ENCODE measurements at regions not wholly inside any gene's neighbourhood (a gene's known extent, or its start where the extent isn't known, plus 50 kb on each side); places are given as distances from the start of the nearest gene placed in this dataset.

DNA sequence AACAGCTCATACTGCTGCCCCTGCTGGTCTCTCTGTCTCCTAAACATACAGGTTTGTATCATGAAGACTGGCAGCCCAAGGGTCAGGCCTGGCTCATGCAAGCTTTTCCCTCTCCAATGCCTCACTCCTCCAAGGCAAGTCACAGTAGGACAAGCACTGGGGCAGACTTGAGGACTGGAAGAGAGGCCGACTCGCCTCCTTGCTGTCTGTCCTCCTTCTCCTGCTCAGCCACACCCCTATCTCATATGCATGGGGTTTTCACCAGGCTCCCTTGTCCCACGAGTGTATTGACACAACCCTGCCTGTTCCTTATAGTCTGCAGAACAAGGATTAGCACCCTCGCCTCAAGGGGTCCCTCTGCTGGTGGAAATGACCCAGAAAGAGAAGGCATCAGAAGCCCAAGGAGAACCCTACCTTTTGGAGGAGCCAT lies 223.7 kb downstream of the SOX11 start:
- DNase-seq (ENCODE audit: low spot score), result no peak

DNA sequence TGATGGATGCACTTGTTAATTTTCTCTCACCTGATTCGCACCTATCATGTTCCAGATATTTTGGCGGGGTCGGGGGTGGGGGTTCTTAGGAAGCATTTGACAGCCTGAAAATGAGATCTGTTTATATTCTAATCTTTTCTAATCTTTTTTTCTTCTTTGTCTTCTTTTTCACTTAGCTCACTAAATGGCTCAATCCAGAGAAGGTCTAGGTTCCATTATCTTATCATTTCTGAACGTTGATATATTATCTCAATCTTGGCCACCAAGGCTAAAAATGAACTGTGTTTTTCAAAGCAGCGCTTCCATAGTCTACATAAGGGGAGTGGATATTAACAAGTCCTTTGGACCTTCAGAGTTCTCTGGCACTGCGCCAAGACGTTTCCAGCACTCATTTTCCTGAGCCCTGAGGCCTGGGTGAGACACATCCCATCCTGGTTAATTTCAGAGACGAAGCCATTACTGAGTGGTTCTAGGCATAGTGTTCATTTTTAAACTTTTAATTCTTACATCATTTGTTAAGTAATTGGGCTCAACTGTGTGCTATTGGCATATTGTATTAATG lies 229.0 kb downstream of the SOX11 start:
- no peak for DNase-seq (ENCODE audit: low spot score)

DNA sequence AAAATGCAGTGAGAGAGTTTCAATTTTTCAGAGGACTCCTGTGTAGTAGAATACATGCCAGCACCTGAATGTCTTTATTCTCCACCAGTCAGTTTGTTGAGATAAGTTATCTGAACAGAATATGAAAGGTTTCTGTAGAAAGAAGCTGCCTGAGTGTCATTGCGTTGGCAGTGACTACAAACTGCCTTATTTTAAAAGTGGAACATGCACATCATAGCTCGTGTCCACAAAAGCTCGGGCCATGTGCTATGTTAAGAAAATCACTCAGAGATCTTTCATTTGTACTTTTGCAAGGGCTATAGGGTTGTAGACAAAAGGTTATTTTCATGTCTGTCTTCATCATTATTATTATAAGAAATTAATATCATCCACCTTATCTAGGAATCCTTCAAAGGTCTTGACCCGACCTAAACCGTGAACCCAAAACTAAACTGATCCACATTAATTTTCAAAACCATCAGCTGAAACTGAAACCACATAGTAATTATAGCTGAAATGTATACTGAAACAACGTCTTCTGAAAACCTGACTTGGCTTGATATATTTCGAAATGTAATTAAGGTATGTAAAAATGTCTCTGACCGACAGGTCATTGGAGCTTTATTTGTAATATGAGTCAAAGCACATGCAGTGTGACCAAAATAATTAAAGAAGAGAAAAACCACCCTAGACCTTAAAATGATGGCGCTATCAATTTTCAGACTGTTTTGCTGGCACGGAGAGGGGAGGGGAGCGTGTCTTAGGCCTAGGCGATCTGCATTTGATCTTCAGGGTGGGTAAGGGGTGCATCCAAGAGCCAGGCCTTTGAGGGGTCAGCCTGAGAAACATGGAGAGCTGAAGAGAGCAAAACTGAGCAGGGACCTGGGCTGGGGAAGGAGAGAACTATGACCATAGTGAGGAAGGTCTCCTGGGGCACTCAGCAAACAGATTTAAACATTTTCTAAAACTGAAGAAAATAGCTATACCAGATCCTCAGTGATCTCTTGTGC lies 232.1 kb downstream of the SOX11 start:
- no peak for DNase-seq (ENCODE audit: low spot score)

DNA sequence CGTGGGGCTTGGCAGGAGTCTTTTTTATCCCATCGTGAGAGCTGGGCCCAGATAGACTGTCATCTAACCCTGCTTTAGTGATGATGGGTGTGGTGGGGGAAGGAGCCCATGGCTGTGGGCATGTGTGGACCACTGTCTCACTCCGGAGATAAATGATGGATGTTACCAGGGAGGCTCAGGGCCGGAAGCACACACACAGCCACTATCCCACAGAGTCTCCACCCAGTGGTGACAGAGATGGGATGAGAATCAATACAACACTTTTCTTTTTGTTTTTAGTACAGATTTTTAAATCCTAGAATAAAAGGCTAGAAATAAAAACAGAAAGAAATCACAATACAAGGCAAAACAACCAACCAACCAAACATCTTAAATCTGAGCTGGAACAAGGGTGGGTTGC lies 233.4 kb downstream of the SOX11 start:
- no peak for DNase-seq (ENCODE audit: low spot score)

DNA sequence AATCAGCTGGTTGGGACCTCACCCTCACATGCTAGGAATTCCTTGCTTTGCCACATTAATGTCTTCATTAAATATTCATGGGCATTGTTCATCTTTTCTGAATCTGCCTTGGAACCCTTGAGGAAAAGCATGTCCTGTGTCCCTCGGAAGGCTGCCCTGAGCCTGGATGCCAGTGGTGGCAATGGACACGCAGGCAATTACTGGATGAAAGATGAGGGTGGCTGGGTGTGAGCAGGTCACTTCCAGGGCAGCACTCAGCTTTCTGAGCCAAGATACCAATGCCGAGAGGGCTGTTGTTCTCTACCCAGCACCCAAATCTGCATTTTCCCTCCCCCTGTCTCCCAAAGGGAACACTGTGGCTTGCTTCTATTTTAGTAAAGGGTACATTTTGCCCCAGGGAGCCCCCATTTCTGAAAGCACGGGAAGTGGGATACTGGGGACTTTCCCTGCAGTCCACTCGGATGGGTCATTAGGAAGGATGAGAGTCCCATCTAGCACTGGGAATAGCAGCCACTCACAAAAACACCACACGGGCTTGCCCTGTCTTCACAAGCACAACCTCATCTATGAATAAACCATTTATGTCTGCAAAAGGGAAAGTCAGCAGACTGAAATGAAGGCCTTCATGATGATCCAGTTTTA lies 234.8 kb downstream of the SOX11 start:
- DNase-seq (ENCODE audit: low spot score), result no peak

DNA sequence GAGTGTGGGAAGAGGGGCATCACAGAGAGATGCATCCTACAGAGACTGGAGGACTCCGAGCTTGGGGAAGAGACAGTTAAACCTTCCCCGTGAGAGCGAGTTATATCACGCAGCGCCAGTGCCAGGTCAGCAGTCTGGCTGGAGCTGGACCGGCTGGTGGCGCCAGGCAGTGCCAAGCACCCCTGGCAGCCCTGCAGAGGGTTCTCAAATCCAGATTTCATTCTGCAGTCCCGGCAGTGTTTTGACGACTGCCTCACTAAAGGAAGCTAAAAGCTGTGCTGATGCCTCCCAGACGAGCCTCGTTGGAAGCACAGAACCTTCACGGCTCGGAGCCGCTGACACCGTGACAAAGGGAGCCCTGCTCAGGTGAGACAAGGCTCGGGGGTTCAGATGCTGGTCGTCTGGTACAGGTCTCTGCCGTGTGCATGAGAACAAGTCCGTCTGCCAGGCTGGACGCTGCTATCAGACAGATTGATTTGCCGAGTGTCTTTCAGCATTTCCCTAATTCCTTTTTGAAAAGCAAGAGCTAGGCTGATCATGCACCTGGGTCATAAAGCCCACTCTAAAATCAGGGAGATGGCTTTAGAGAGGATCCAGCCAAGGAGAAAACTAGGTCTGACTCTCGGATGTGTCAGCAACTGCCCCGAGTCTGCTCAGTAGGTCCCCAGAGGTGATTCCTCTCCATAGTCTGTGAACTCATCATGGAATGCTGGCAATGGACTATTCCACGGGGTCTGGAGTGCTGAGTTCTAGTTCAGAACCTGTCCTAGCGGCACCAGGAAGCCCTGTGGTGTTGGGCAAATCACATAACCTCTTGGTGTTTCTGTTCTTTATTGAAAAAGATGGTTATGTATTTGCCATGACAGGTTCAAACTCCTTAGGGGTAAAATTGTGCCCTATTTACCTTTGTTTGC lies 240.6 kb downstream of the SOX11 start:
- DNase-seq (ENCODE audit: low spot score), result no peak

DNA sequence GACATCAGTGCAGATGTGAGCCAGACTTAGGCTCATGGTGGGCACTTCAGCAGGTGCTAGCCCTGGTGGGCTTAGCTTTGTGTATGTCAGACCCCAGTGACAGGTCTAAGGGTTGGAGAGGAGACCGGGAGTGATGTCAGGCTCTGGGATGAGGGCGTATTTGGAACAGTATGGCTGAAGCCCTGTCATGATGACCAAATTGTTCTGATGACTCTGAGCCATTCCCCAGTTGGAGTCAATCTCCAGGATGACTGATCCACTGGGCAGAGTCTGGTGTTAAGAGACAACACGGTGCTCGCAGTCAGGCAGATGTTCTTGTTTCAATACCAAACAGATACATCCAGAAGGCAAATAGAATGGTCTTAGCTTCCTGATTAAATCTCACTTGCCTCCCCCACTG lies 241.5 kb downstream of the SOX11 start:
- DNase-seq (ENCODE audit: low spot score), result no peak

DNA sequence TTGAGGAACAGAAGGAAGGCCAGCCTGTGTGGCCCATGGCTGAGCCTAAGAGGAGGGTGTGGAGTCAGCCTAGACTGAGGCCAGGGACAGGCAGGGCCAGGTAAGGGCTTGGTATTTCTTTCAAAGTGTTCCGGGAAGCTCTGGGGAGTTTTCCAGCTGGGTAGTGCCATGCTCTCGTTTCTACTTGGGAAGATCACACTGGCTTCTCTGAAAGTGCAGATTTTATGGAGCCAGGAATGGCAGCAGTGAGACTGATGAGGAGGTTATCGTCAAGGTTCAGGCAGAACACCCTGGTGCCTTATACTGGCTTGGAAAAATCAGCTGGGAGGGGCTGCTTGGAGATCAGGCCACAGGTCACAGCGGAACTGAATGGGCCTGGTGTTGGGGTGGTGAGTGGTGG lies 245.1 kb downstream of the SOX11 start:
- DNase-seq (ENCODE audit: low spot score), result no peak

DNA sequence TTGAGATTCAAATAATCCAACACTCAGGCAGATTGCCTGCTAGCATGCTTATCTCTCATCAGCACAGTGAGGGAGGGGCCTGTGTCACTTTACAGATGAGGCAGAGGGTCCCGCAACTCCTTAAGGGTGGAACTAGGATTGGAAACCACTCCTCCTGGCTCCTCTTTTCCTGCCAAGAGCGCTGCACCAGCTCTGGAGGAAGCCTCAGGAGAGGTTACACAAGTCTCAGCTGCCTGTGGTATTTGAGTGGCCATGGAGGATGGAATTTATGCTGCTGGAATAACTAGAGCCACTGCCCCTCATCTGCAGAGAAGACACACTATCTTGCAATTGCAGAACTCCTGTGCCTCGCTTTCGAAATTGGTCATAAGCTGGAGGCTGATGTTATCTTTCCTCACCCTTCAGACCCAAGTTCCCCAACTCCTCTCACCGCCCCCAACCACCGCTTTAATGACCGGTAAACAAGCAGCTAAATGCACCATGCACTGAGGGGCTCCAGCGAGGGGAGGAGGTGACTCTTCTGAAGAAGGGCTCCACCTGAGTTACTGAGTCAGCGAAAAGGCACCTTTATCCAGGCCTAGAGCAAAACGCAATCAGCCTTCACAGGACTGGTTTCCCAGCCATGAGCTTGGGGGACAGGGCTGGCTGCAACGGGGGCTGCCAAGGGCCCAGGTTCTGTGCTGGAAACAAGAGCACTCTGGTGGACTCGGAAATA lies 245.8 kb downstream of the SOX11 start:
- DNase-seq (ENCODE audit: low spot score), result no peak

DNA sequence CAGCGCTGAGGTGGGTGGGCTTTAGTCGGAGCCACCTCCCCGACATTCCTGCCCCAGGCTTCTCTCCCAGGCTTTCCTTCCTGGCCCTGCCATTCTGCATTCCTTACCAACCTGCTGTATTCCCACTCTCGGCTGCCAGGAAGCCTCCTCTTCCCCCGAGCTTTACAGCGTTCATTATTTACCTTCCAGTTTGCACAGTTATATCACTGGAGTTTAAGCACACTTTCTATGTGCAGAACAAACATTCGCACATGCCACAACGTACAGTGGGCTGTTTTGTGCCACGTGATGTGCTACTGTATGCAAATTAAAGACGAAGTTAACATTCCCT lies 246.3 kb downstream of the SOX11 start:
- no peak for DNase-seq (ENCODE audit: low spot score)

DNA sequence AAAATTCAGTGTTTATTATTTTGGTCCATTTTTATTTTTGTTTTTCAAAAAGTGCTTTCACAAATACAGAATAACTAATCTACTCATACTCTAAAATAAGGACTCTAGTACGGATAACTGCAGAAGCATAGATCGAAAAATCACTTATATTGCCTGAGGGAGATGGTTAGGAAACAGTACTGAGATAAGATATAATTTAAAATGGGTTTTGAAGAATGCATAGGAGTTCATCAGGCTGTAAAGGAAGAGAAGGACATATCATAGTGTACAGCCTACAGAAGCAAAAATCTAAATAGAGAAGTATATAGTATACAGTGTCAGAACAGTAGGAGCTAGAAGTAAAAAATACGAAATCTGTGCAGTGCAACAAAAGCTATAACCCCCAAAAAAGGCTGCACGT lies 247.4 kb downstream of the SOX11 start:
- no peak for DNase-seq (ENCODE audit: low spot score)

DNA sequence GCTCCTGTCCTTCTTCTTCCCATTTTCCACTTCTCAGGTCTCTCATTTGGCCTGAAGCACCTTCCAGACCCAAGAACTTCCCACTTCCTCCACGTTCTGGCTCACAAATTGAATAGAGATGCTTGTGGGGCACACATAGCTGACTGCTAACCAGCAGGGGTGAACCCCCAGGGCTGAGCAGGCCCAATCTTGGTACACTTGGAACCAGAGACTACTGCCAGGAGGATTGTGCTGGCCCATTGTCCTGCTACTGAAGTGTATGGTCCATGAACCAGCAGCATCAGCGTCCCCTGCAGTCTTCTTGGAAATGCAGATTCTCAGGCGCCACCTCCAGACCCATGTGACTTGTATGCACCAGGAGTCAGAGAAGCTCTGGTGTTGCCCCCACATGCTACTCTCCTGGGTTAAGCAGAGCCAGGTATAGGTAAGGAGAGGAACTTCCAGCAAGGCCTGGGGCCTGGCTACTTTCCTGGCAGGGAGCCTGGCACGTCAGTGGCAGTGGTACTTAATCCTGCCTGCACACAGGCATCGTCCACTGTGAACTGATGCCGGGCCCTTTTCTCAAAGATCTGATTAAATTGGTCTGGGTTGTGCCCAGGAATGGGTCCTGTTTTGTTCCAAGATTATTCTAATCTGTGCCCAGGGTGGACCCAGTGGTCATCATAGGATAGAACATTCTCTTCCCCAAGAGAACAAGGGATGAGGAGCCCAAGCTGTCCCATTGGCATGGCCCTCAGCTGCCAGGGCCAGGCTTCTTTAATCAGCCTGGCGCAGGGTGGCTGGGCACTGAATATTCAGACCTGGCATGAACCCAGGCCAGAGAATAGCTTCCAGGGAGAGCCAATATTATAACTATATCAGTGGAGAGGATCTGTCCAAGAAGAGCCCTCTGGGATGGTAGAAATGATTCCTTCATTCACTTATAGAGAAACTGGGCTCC lies 248.7 kb downstream of the SOX11 start:
- no peak for DNase-seq (ENCODE audit: low spot score)

DNA sequence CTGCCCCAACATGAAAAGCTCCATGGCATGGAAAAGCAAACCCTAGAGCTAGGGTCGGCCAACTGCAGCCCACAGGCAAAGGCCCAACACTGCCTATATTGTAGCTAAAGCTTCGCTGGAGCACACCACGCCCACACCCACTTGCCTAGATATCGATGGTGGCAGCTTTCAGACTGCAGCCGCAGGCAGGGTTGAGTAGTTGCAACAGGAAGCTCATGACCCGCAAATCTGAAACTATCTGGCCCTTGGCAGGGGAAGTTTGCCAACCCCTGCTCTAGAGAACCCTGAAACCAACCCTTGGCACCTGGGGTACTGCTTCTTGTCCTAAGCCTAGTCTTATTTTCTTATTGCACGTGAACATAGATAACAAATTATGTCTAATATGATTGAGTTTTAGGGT lies 250.0 kb downstream of the SOX11 start:
- DNase-seq (ENCODE audit: low spot score), result no peak

DNA sequence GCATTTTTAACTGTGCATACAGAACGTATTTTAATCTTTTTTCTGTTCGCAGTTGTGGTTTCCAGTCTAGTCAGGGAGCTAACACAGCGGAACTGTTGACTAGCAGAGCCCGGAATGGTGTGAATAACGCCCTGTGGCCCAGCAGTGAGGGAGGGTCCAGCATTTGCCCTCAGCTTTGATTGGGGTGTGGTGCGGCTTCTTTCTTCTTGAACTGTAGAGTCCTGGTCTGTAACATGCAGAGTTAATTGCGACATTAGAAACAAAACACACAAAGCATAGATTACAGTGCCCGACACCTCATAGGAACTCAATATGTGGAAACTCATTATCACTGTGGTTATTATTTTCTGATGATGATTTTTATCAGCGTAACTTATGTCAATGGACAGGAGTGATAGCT lies 253.6 kb downstream of the SOX11 start:
- DNase-seq (ENCODE audit: low spot score), result no peak

DNA sequence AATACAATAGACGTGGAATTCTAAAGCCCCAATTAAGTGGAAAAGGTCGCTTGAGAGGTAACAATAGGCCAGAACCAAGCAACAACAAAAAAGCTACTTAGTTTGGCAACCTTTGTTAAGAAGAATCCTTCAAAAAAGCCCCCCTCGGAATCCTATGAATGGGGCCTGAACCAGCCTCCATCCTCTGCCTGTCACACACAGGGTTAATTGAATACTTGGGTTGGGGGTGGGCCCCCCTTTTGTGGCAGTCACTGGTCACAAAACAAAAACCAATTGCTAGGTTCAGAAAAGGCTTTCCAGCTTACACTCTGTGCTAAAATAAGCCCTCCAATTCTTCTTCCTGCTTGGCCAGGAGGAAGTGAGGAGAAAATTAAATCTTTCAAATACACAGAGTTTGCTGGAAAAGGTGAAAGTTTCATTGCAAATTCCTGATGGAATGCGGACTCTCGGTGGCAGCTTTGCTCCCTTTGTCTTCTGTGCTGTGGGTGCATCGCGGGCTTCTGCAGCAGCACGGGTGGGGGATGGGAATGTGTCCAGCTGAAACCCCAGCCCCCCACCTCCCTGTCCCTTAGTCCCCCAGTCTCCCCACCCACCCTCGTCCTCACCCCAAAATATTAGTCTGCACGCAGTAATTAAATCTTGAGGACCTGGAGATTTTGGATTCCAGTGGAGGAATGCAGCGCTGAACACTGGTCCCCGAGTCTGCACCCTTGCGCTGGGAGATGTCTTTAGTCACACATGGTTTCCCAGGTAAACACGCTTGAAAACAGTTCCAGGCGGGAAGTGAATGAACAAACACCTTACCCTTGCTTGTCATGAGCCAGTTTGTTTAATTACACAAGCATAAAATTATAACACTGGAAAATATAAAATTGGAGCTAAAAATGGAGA lies 254.3 kb downstream of the SOX11 start:
- no peak for DNase-seq (ENCODE audit: low spot score)

DNA sequence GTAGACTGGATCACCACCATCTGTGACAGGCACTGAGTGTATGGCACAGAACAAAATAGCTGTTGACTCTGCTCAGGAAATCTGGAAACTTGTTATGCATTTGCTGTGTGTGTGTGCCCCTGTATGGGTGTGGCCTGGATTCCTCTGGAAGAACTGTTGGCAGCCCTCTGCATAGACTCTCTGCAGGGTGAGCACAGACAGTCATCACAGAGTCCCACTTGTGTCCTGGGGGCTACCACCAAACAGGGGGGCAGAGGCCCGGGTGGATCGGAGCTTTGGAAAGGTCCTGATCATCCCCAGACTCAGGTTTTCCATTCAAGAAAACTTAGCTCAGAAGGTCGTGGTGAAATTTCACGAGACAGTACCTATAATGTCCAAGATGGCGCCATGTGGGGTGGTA lies 258.6 kb downstream of the SOX11 start:
- no peak for DNase-seq (ENCODE audit: low spot score)

DNA sequence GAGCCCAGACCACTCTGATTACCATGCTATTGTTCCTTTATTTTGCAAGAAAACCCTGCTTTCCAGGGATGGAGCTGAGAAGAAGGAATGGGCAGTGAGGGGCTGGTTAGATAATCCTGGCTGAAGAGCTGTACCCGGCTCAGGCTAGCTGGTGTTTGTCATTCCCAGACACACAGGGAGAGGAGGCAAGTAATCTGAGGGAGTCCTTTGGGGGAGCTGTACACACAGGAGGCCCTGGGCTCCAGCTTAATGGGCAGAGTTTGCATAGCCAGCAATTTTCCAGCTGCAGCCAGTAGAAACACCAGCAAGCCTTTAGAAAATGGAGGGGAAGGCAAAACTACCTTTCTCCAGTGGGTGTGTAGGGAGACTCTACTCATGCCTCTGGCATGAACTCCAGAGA lies 259.3 kb downstream of the SOX11 start:
- no peak for DNase-seq (ENCODE audit: low spot score)

DNA sequence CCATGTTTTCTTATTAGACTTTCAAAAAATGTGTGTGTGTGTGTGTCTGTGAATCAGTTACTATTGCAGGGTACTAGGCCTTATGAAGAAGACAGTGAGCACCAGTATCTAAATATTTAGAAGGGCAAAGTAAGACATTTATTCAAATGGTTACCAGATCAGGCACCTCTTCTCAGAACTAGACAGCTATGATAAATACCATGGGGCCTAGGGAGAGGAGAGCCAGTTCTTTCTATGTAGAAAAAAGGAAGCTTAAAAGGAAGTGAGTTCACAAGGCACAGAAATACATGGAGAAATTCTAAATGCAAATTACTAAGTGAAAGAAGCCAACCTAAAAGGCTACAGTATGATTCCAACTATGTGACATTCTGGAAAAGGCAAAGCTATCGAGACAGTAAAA lies 261.3 kb downstream of the SOX11 start:
- DNase-seq (ENCODE audit: low spot score), result no peak

DNA sequence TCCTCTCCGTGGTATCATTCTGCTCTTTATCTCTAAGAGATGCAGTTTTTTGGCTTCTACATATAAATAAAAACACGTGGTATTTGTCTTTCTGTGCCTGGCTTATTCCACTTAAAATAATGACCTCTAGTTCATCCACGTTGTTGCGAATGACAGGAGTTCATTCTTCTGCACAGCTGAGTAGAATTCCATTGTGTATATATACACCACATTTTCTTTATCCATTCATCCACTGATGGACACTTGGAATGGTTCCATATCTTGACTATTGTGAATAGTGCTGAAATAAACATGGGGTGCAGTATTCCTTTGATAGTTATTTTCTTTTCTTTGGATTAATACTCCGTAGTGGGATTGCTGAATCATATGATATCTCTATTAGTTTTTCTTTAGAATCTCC lies 262.3 kb downstream of the SOX11 start:
- no peak for DNase-seq (ENCODE audit: low spot score)

Data from hematopoietic multipotent progenitor cell treated with erythropoietin and hydrocortisone succinate and interleukin-3 and kit ligand, for 15 days (in vitro differentiated cells).